IMR-90 (cell line): ENCODE measurements at regions not wholly inside any gene's neighbourhood (a gene's known extent, or its start where the extent isn't known, plus 50 kb on each side); places are given as distances from the start of the nearest gene placed in this dataset.

ENCODE experiments used
- ATAC-seq: fragments of 200-7000 bp; cut with Tn5 transposase; 2 replicates; pipeline ENCODE4 v1.9.1; 2020; ENCODE audit warnings: low read depth, mild to moderate bottlenecking, moderate library complexity
- BruUV-seq: library from RNA; stranded (reverse); fragments of 400-500 nt; replicated peaks from 2 replicates; lab custom pipeline; 2021; lab: Mats Ljungman, UMichigan
- CTCF ChIA-PET: fragments of 300-600 bp; formaldehyde crosslinking; extraction: SDS; loops from one replicate; lab custom pipeline; 2021; ENCODE audit warnings: antibody characterized with exemption; lab: Yijun Ruan, JAX
- POLR2A ChIA-PET: fragments of 300-600 bp; sonication (Branson Sonifier 250); formaldehyde crosslinking; loops from one replicate; lab custom pipeline; 2022; ENCODE audit warnings: antibody characterized with exemption; ENCODE audit not compliant: unreplicated experiment; lab: Charles Lee
- DNase-seq: peaks from one replicate; pipeline ENCODE4 v3.0.0; 2013
- H2AFZ ChIP-seq: replicated peaks from 2 replicates; pipeline ENCODE3; 2013; ENCODE audit warnings: low read length, mild to moderate bottlenecking; ENCODE audit not compliant: poor library complexity
- H2AK5ac ChIP-seq: 2 replicates; pipeline ENCODE4 v1.6.1; 2013; ENCODE audit warnings: low read depth, low read length, inconsistent platforms
- H2AK9ac ChIP-seq: replicated peaks from 2 replicates; pipeline ENCODE3; 2013; ENCODE audit warnings: mild to moderate bottlenecking, low read depth, low read length, moderate library complexity; ENCODE audit not compliant: poor library complexity
- H2BK120ac ChIP-seq: 2 replicates; pipeline ENCODE4 v1.6.1; 2013; ENCODE audit warnings: low read depth, low read length, inconsistent platforms
- H2BK15ac ChIP-seq: 3 replicates; pipeline ENCODE4 v1.6.1; 2013; ENCODE audit warnings: low read depth, low read length, inconsistent platforms
- H2BK20ac ChIP-seq: 2 replicates; pipeline ENCODE4 v1.6.1; 2013; ENCODE audit warnings: low read depth, mild to moderate bottlenecking, inconsistent platforms, low read length, moderate library complexity
- H2BK5ac ChIP-seq: 2 replicates; pipeline ENCODE4 v1.6.1; 2013; ENCODE audit warnings: mild to moderate bottlenecking, low read depth, low read length, inconsistent platforms; ENCODE audit not compliant: poor library complexity, severe bottlenecking
- H3K14ac ChIP-seq: replicated peaks from 2 replicates; pipeline ENCODE4 v1.6.1; 2013; ENCODE audit warnings: low read depth, low read length, inconsistent platforms
- H3K18ac ChIP-seq: 2 replicates; pipeline ENCODE4 v1.6.1; 2013; ENCODE audit warnings: low read depth, low read length, control low read depth
- H3K23ac ChIP-seq: 2 replicates; pipeline ENCODE4 v1.6.1; 2013; ENCODE audit warnings: low read depth, low read length, inconsistent platforms
- H3K27ac ChIP-seq: 2 replicates; pipeline ENCODE4 v1.5.1; 2013; ENCODE audit warnings: mild to moderate bottlenecking, control low read depth, low read length; ENCODE audit not compliant: insufficient read depth
- H3K27me3 ChIP-seq: 2 replicates; pipeline ENCODE4 v1.6.1; 2013; ENCODE audit warnings: low read length; ENCODE audit not compliant: control insufficient read depth, insufficient read depth
- H3K36me3 ChIP-seq: 2 replicates; pipeline ENCODE4 v1.6.1; 2013; ENCODE audit warnings: low read length, mixed read lengths; ENCODE audit not compliant: control insufficient read depth, insufficient read depth
- H3K4ac ChIP-seq: 2 replicates; pipeline ENCODE4 v1.6.1; 2013; ENCODE audit warnings: low read depth, low read length, inconsistent platforms
- H3K4me1 ChIP-seq: 2 replicates; pipeline ENCODE4 v1.6.1; 2013; ENCODE audit warnings: low read length, mixed read lengths; ENCODE audit not compliant: control insufficient read depth, insufficient read depth
- H3K4me2 ChIP-seq: 2 replicates; pipeline ENCODE4 v1.6.1; 2013; ENCODE audit warnings: low read depth, mild to moderate bottlenecking, control low read depth, low read length, moderate library complexity
- H3K4me3 ChIP-seq: 2 replicates; pipeline ENCODE4 v1.5.1; 2013; ENCODE audit warnings: low read depth, mild to moderate bottlenecking, control low read depth, low read length, moderate library complexity; ENCODE audit not compliant: insufficient read depth
- H3K56ac ChIP-seq: 2 replicates; pipeline ENCODE4 v1.6.1; 2013; ENCODE audit warnings: low read length, inconsistent platforms; ENCODE audit not compliant: insufficient read depth; ENCODE audit errors: extremely low read depth
- H3K79me1 ChIP-seq, 2 experiments: 2 replicates each; pipeline ENCODE4 v1.6.1; 2013; ENCODE audit warnings: low read length in 2 of 2, inconsistent platforms in 1 of 2, low read depth in 1 of 2
- H3K9ac ChIP-seq: 2 replicates; pipeline ENCODE4 v1.6.1; 2013; ENCODE audit warnings: low read depth, low read length, control low read depth
- H3K9me1 ChIP-seq: 2 replicates; pipeline ENCODE4 v1.6.1; 2013; ENCODE audit warnings: low read length, inconsistent platforms; ENCODE audit not compliant: insufficient read depth
- H3K9me3 ChIP-seq: 2 replicates; pipeline ENCODE4 v1.6.1; 2013; ENCODE audit warnings: low read length; ENCODE audit not compliant: control insufficient read depth, insufficient read depth
- H4K20me1 ChIP-seq: 2 replicates; pipeline ENCODE4 v1.6.1; 2013; ENCODE audit warnings: low read length, inconsistent platforms; ENCODE audit not compliant: insufficient read depth
- H4K5ac ChIP-seq: 2 replicates; pipeline ENCODE4 v1.6.1; 2013; ENCODE audit warnings: mild to moderate bottlenecking, low read depth, low read length, control low read depth
- H4K8ac ChIP-seq, 2 experiments: 2 replicates each; pipeline ENCODE4 v1.6.1; 2013; ENCODE audit warnings: low read depth in 2 of 2, low read length in 2 of 2, control low read depth in 1 of 2, inconsistent platforms in 1 of 2
- H4K91ac ChIP-seq: 2 replicates; pipeline ENCODE4 v1.6.1; 2013; ENCODE audit warnings: low read depth, low read length, inconsistent platforms; ENCODE audit not compliant: insufficient read depth
- BHLHE40 ChIP-seq: fragments of 150-350 bp; IDR thresholded peaks from 2 replicates; pipeline ENCODE4 v1.6.1; 2016; ENCODE audit warnings: mild to moderate bottlenecking, low read depth, low read length
- CEBPB ChIP-seq: IDR thresholded peaks from 2 replicates; pipeline ENCODE4 v1.6.1; 2012; ENCODE audit warnings: low read depth, low read length, improper control_type of control experiment
- CHD1 ChIP-seq: IDR thresholded peaks from 2 replicates; pipeline ENCODE4 v1.6.1; 2012; ENCODE audit warnings: low read depth, low read length, improper control_type of control experiment
- CTCF ChIP-seq: conservative IDR thresholded peaks from 2 replicates; pipeline ENCODE4 v1.5.1; 2012; ENCODE audit warnings: mild to moderate bottlenecking, low read depth, low read length, improper control_type of control experiment
- ELK1 ChIP-seq: fragments of 150-350 bp; IDR thresholded peaks from 2 replicates; pipeline ENCODE4 v1.6.1; 2016; ENCODE audit warnings: low read depth, mild to moderate bottlenecking, low read length, moderate library complexity, borderline replicate concordance
- FOS ChIP-seq: fragments of 150-350 bp; IDR thresholded peaks from 2 replicates; pipeline ENCODE4 v1.6.1; 2016; ENCODE audit warnings: low read depth, low read length
- MAFK ChIP-seq: IDR thresholded peaks from 2 replicates; pipeline ENCODE4 v1.6.1; 2012; ENCODE audit warnings: low read depth, low read length, improper control_type of control experiment
- MAZ ChIP-seq: IDR thresholded peaks from 2 replicates; pipeline ENCODE4 v1.6.1; 2012; ENCODE audit warnings: low read depth, mild to moderate bottlenecking, low read length, improper control_type of control experiment, moderate library complexity, borderline replicate concordance
- MXI1 ChIP-seq: IDR thresholded peaks from 2 replicates; pipeline ENCODE4 v1.6.1; 2012; ENCODE audit warnings: low read depth, mild to moderate bottlenecking, low read length, moderate library complexity, borderline replicate concordance
- NFE2L2 ChIP-seq: fragments of 150-350 bp; IDR thresholded peaks from 2 replicates; pipeline ENCODE4 v1.6.1; 2016; ENCODE audit warnings: low read depth, mild to moderate bottlenecking, low read length
- POLR2A ChIP-seq: IDR thresholded peaks from 2 replicates; pipeline ENCODE4 v1.6.1; 2012; ENCODE audit warnings: mild to moderate bottlenecking, low read depth, low read length
- RAD21 ChIP-seq: IDR thresholded peaks from 2 replicates; pipeline ENCODE4 v1.6.1; 2012; ENCODE audit warnings: low read length, improper control_type of control experiment
- RCOR1 ChIP-seq: IDR thresholded peaks from 2 replicates; pipeline ENCODE4 v1.6.1; 2012; ENCODE audit warnings: mild to moderate bottlenecking, low read length, improper control_type of control experiment; ENCODE audit not compliant: insufficient replicate concordance
- RFX5 ChIP-seq: IDR thresholded peaks from 2 replicates; pipeline ENCODE4 v1.8.0; 2012; ENCODE audit warnings: low read depth, mild to moderate bottlenecking, low read length, moderate library complexity
- SMC3 ChIP-seq: fragments of 150-350 bp; IDR thresholded peaks from 2 replicates; pipeline ENCODE4 v1.6.1; 2016; ENCODE audit warnings: low read depth, mild to moderate bottlenecking, antibody characterized with exemption, low read length, moderate library complexity
- USF2 ChIP-seq: fragments of 150-350 bp; IDR thresholded peaks from 2 replicates; pipeline ENCODE4 v1.6.1; 2017; ENCODE audit warnings: mild to moderate bottlenecking, antibody characterized with exemption, low read length, low read depth
- WGBS, 2 experiments: methylation state at CpG; one replicate each; pipeline versions ENCODE4 v1.1.5 to v1.1.7; 2013; ENCODE audit warnings: missing lambda C conversion rate in 2 of 2; ENCODE audit not compliant: insufficient read length in 1 of 2; ENCODE audit errors: extremely low coverage in 2 of 2; 5-methylcytosine and 5-hydroxymethylcytosine counted together
- dilution Hi-C: fragments of 300-500 bp; cut with HindIII; formaldehyde crosslinking; loops from one replicate; pipeline ENCODE4 v1.14.3; 2018; ENCODE audit warnings: low sequenced_read_pairs; ENCODE audit not compliant: unreplicated experiment
- in situ Hi-C: fragments of 300-500 bp; cut with MboI; formaldehyde crosslinking; loops from 3 replicates; pipeline ENCODE4 v1.14.3; 2019; ENCODE audit warnings: low sequenced_read_pairs, inconsistent platforms, mixed read lengths
- intact Hi-C: fragments of 100-400 bp; cut with micrococcal nuclease; formaldehyde crosslinking; loops from 2 replicates; pipeline ENCODE4 v1.10.0; 2022

- in situ Hi-C loops, result no loop called here
- no peak overlapping the region for H3K27ac ChIP-seq
- ChIA-PET CTCF (no interaction called here), POLR2A (no interaction called here)
- no peak overlapping the region for H4K91ac ChIP-seq
- H2AFZ ChIP-seq, result no peak overlapping the region
- H2BK20ac ChIP-seq, result no peak overlapping the region
- no peak overlapping the region for H3K14ac ChIP-seq
- H3K4ac ChIP-seq, result no peak overlapping the region
- no peak for TF ChIP-seq RAD21
- TF ChIP-seq MXI1, result no peak
- no peak for TF ChIP-seq USF2
- TF ChIP-seq NFE2L2, result no peak
- TF ChIP-seq POLR2A, result no peak
- TF ChIP-seq SMC3, result no peak
- no peak for TF ChIP-seq BHLHE40
- TF ChIP-seq RCOR1, result no peak
- TF ChIP-seq RFX5, result no peak
- no peak for TF ChIP-seq CEBPB
- no peak for TF ChIP-seq MAZ
- TF ChIP-seq CTCF, result no peak
- TF ChIP-seq CHD1, result no peak
- no peak for TF ChIP-seq FOS
- TF ChIP-seq ELK1, result no peak
- TF ChIP-seq MAFK, result no peak
- H3K4me2 ChIP-seq, result no peak overlapping the region
- no peaks in the 10 kb centered on the region for H3K9me1 ChIP-seq
- H3K4me3 ChIP-seq, result no peak overlapping the region
- ATAC-seq (no peak), DNase-seq (no peak)
- no peak overlapping the region for H3K18ac ChIP-seq
- no peaks in the 10 kb centered on the region for H3K36me3 ChIP-seq
- dilution Hi-C loops, result no loop called here
- H4K8ac ChIP-seq, result no peak overlapping the region
- no peak overlapping the region for H2AK9ac ChIP-seq
- H3K9me3 ChIP-seq, result peaks cover 10% of the 10 kb centered on the region
- H4K5ac ChIP-seq, result no peak overlapping the region
- BruUV-seq, result no TSS peak
- H3K23ac ChIP-seq, result no peak overlapping the region
- no peaks in the 10 kb centered on the region for H4K20me1 ChIP-seq
- no peak overlapping the region for H2BK5ac ChIP-seq
- no peaks in the 10 kb centered on the region for H3K4me1 ChIP-seq
- H3K27me3 ChIP-seq, result no peaks in the 10 kb centered on the region
- intact Hi-C loops, result no loop called here
- H3K79me1 ChIP-seq, result no peaks in the 10 kb centered on the region
- no peak overlapping the region for H3K56ac ChIP-seq
- H2BK15ac ChIP-seq, result no peak overlapping the region
- H2AK5ac ChIP-seq, result no peak overlapping the region
- no CpG with 5 or more reads among the region's 3 CpGs for WGBS, 2 experiments
- no peak overlapping the region for H3K9ac ChIP-seq
- H2BK120ac ChIP-seq, result no peak overlapping the region
These were observed 636.3 kb downstream of the TSN start for GRCh38 chr2:122391726-122392125.
